Globus pallidus (tissue), 1 donor: ENCODE measurements at regions not wholly inside any gene's neighbourhood (a gene's known extent, or its start where the extent isn't known, plus 50 kb on each side); places are given as distances from the start of the nearest gene placed in this dataset.

ENCODE experiments used
- DNase-seq: peaks from one replicate; pipeline ENCODE4 v3.0.0-alpha.2; 2015; ENCODE audit warnings: low spot score

GRCh38 chr3:107970993-107971580 lies 119.7 kb downstream of the CD47 start:
- DNase-seq, result no peak

- no peak for DNase-seq
Observed at GRCh38 chr3:107969994-107970819, 120.6 kb downstream of the CD47 start.

GRCh38 chr3:107969525-107969924 lies 121.3 kb downstream of the CD47 start:
- no peak for DNase-seq

GRCh38 chr3:107966276-107966675 lies 124.6 kb downstream of the CD47 start:
- no peak for DNase-seq

- no peak for DNase-seq
Observed at GRCh38 chr3:107965136-107965655, 125.6 kb downstream of the CD47 start.

- DNase-seq, result no peak
Observed at GRCh38 chr3:107963581-107963980, 127.2 kb downstream of the CD47 start.

GRCh38 chr3:107962946-107963345 lies 127.9 kb downstream of the CD47 start:
- DNase-seq, result no peak

- DNase-seq, result no peak
Observed at GRCh38 chr3:107962037-107962436, 128.8 kb downstream of the CD47 start.

GRCh38 chr3:107959550-107960154 lies 131.2 kb downstream of the CD47 start:
- DNase-seq, result no peak

- no peak for DNase-seq
Observed at GRCh38 chr3:107958146-107958545, 132.7 kb downstream of the CD47 start.

- peak; percentile 63 for DNase-seq
Observed at GRCh38 chr3:107956991-107957900, 133.6 kb downstream of the CD47 start.

GRCh38 chr3:107954845-107955244 lies 136.0 kb downstream of the CD47 start:
- no peak for DNase-seq

- DNase-seq, result no peak
Observed at GRCh38 chr3:107953722-107954121, 137.1 kb downstream of the CD47 start.

GRCh38 chr3:107951126-107951525 lies 139.7 kb downstream of the CD47 start:
- DNase-seq, result no peak

GRCh38 chr3:107950417-107950816 lies 140.4 kb downstream of the CD47 start:
- DNase-seq, result no peak

- DNase-seq, result no peak
Observed at GRCh38 chr3:107949394-107949970, 141.3 kb downstream of the CD47 start.

- no peak for DNase-seq
Observed at GRCh38 chr3:107947203-107947602, 143.6 kb downstream of the CD47 start.

GRCh38 chr3:107946700-107947099 lies 144.1 kb downstream of the CD47 start:
- DNase-seq, result no peak

GRCh38 chr3:107945417-107946094 lies 145.3 kb downstream of the CD47 start:
- DNase-seq, result no peak

GRCh38 chr3:107943786-107944523 lies 146.9 kb downstream of the CD47 start:
- no peak for DNase-seq
